Hypothalamus (tissue), 51 donors: ENCODE measurements at regions not wholly inside any gene's neighbourhood (a gene's known extent, or its start where the extent isn't known, plus 50 kb on each side); places are given as distances from the start of the nearest gene placed in this dataset.
A peak's percentile ranks its signal among the peaks of the same experiment; 100 is the strongest.

Experiments used
- DNase-seq, 51 donors: peaks; one replicate each; lab custom pipeline; 2025; lab: John Stamatoyannopoulos, UW

GRCh38 chr11:122248939-122249338 is 132.9 kb upstream of the BLID start:
- DNase-seq: no peak

- no peak for DNase-seq
Observed at GRCh38 chr11:122248131-122248530, 132.1 kb upstream of the BLID start.

- no peak for DNase-seq
Observed at GRCh38 chr11:122246874-122247273, 130.9 kb upstream of the BLID start.

- DNase-seq: no peak
Observed at GRCh38 chr11:122242731-122243130, 126.7 kb upstream of the BLID start.

- no peak for DNase-seq
Observed at GRCh38 chr11:122241566-122241965, 125.6 kb upstream of the BLID start.

GRCh38 chr11:122240638-122241037 is 124.6 kb upstream of the BLID start:
- DNase-seq: no peak

- DNase-seq: no peak
Observed at GRCh38 chr11:122235615-122236014, 119.6 kb upstream of the BLID start.

GRCh38 chr11:122234780-122235179 is 118.8 kb upstream of the BLID start:
- no peak for DNase-seq

- peak in 2 of 51 donors; percentile 13 to 43 for DNase-seq
Observed at GRCh38 chr11:122234257-122234656, 118.2 kb upstream of the BLID start.

GRCh38 chr11:122232985-122233384 is 117.0 kb upstream of the BLID start:
- DNase-seq: no peak

- no peak for DNase-seq
Observed at GRCh38 chr11:122230385-122230755, 114.4 kb upstream of the BLID start.

- peak in 42 of 51 donors; percentile 6 to 81 (median 38) for DNase-seq
Observed at GRCh38 chr11:122229481-122230384, 113.7 kb upstream of the BLID start.

- DNase-seq: peak in 2 of 51 donors; percentile 25 to 49
Observed at GRCh38 chr11:122229078-122229477, 113.1 kb upstream of the BLID start.

- no peak for DNase-seq
Observed at GRCh38 chr11:122226810-122227379, 110.9 kb upstream of the BLID start.

GRCh38 chr11:122224867-122225266 is 108.9 kb upstream of the BLID start:
- DNase-seq: no peak

GRCh38 chr11:122220321-122220720 is 104.3 kb upstream of the BLID start:
- DNase-seq: no peak

- no peak for DNase-seq
Observed at GRCh38 chr11:122219791-122220190, 103.8 kb upstream of the BLID start.

GRCh38 chr11:122215244-122215992 is 99.4 kb upstream of the BLID start:
- peak in 48 of 51 donors; percentile 14 to 85 (median 60) for DNase-seq

GRCh38 chr11:122214567-122214966 is 98.6 kb upstream of the BLID start:
- no peak for DNase-seq

GRCh38 chr11:122214080-122214479 is 98.1 kb upstream of the BLID start:
- DNase-seq: no peak

- DNase-seq: peak in 44 of 51 donors; percentile 11 to 90 (median 72)
Observed at GRCh38 chr11:122213171-122213570, 97.2 kb upstream of the BLID start.
